ENCODE measurements at regions not wholly inside any gene's neighbourhood (a gene's known extent, or its start where the extent isn't known, plus 50 kb on each side); places are given as distances from the start of the nearest gene placed in this dataset.

DNA sequence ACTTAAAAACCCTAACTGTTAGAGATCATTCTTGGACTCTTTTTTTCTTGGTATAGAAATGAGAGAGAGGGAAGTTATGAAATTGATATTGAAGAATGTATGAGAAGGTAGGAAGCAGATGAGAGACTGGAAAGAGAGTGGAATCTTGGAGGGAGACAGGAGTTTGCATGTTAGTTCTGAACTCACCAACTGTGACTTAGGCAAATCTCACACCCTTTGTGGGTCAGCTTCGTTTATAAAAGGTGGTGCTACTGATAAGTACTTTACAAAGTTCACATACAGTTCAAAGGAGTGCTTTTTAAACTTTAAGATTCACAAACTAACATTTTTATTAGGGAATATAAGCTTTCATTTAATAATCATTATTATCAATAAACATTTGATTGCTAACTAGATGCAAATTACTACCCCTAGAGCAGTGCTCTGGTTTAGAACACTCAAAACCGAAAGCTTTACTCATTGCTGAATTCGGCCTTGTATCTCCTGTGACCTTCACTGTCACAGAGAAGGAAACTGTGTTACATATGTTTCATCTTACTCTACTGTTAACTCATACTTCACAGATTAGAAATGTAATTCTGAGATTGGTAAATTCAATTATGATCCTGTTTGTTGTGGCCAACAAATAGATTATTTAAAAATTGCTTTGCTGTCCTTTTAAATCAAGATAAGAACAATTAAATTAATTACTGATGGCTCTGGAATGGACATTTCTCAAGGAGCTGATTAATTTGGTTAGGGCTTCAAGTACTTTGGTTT, 143.2 kb downstream of the RMI1 start:
- Histone ChIP-seq H3K4me3 (no peak overlapping the region), H3K4me2 (no peak overlapping the region), H3K9ac (no peak overlapping the region), H3K36me3 (no peaks in the 10 kb centered on the region), H3K27ac (no peak overlapping the region), H3K27me3 (no peaks in the 10 kb centered on the region), H3K4me1 (no peaks in the 10 kb centered on the region), H3K9me3 (no peaks in the 10 kb centered on the region), H4K20me1 (no peaks in the 10 kb centered on the region)
- no peak for TF ChIP-seq Cebpa-rat (IDR thresholded peaks at IDR 0.05)

GRCh38 chr9:84125046-84125445, 144.4 kb downstream of the RMI1 start:
- no peak overlapping the region for H3K4me3 ChIP-seq
- no peaks in the 10 kb centered on the region for H3K36me3 ChIP-seq
- H4K20me1 ChIP-seq: no peaks in the 10 kb centered on the region
- H3K27ac ChIP-seq: no peak overlapping the region
- no peak overlapping the region for H3K9ac ChIP-seq
- no peaks in the 10 kb centered on the region for H3K27me3 ChIP-seq
- no peaks in the 10 kb centered on the region for H3K9me3 ChIP-seq
- no peak overlapping the region for H3K4me2 ChIP-seq
- TF ChIP-seq Cebpa-rat (IDR thresholded peaks at IDR 0.05): no peak
- no peaks in the 10 kb centered on the region for H3K4me1 ChIP-seq

DNA sequence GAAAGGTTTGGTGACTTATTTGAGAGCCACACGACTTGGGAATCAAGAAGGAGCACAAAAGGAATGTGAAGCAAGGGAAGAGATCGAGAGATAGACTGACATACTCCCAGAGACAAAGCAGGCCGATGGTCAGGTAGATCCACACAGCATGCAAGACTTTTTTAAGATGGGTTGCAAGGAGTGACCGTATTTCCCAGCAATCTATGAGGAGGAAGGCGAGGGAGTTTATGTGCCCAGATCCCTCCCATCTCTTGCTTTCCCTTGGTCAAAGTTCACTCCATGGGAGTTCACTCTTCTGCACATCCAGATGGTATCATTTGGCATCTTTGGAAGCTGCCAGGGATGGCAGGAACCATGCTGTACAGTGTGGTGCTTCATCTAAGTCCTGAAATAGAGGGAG, 148.9 kb downstream of the RMI1 start:
- Histone ChIP-seq H3K4me2 (no peak overlapping the region), H3K4me3 (no peak overlapping the region), H3K27me3 (no peaks in the 10 kb centered on the region), H3K36me3 (no peaks in the 10 kb centered on the region), H3K9me3 (no peaks in the 10 kb centered on the region), H3K4me1 (no peaks in the 10 kb centered on the region), H3K27ac (no peak overlapping the region), H4K20me1 (no peaks in the 10 kb centered on the region), H3K9ac (no peak overlapping the region)
- no peak for TF ChIP-seq Cebpa-rat (IDR thresholded peaks at IDR 0.05)

GRCh38 chr9:84136119-84136868, 155.7 kb downstream of the RMI1 start:
- Histone ChIP-seq H3K9me3 (peaks cover 7% of the 10 kb centered on the region; the same call in 1 of the 2 replicates), H3K4me2 (no peak overlapping the region), H3K9ac (no peak overlapping the region), H3K36me3 (no peaks in the 10 kb centered on the region), H3K4me1 (peaks cover 14% of the 10 kb centered on the region), H3K4me3 (no peak overlapping the region), H3K27ac (no peak overlapping the region), H3K27me3 (peaks cover 3% of the 10 kb centered on the region; the same call in 1 of the 2 replicates), H4K20me1 (no peaks in the 10 kb centered on the region)
- no peak for TF ChIP-seq Cebpa-rat (IDR thresholded peaks at IDR 0.05)

DNA sequence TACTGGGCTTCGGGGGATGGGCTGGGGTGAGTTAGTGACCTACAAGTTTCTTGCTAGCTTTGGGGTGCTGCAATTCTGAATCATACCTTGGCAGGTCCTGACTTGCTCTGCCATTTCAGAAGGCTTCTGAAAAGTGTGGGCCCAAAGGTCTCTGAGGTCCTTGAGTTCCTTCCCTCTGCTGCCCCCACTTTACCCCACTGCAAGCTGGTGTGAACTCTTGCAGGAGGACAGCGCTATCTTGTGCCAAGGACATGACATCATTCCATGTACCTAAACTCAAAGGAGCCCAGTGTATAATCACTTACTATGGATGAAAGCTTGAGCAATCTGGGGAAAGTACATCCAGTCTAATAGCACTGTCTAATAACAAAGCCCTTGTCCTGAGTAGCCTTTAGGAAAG, 157.4 kb downstream of the RMI1 start:
- Histone ChIP-seq H4K20me1 (no peaks in the 10 kb centered on the region), H3K27me3 (peaks cover 3% of the 10 kb centered on the region; the same call in 1 of the 2 replicates), H3K9me3 (peaks cover 7% of the 10 kb centered on the region; the same call in 1 of the 2 replicates), H3K27ac (no peak overlapping the region), H3K9ac (no peak overlapping the region), H3K4me2 (no peak overlapping the region), H3K4me3 (no peak overlapping the region), H3K4me1 (peaks cover 14% of the 10 kb centered on the region), H3K36me3 (no peaks in the 10 kb centered on the region)
- TF ChIP-seq Cebpa-rat (IDR thresholded peaks at IDR 0.05): no peak

- TF ChIP-seq Cebpa-rat (IDR thresholded peaks at IDR 0.05): no peak
- peaks cover 14% of the 10 kb centered on the region for H3K4me1 ChIP-seq
- H3K9me3 ChIP-seq: peaks cover 7% of the 10 kb centered on the region; the same call in 1 of the 2 replicates
- H3K9ac ChIP-seq: no peak overlapping the region
- peaks cover 3% of the 10 kb centered on the region; the same call in 1 of the 2 replicates for H3K27me3 ChIP-seq
- no peak overlapping the region for H3K27ac ChIP-seq
- no peaks in the 10 kb centered on the region for H4K20me1 ChIP-seq
- H3K4me2 ChIP-seq: peak overlapping the region; percentile 55; the same call in 1 of the 2 replicates
- no peak overlapping the region for H3K4me3 ChIP-seq
- no peaks in the 10 kb centered on the region for H3K36me3 ChIP-seq
Measured at GRCh38 chr9:84138541-84138940, 157.9 kb downstream of the RMI1 start.

DNA sequence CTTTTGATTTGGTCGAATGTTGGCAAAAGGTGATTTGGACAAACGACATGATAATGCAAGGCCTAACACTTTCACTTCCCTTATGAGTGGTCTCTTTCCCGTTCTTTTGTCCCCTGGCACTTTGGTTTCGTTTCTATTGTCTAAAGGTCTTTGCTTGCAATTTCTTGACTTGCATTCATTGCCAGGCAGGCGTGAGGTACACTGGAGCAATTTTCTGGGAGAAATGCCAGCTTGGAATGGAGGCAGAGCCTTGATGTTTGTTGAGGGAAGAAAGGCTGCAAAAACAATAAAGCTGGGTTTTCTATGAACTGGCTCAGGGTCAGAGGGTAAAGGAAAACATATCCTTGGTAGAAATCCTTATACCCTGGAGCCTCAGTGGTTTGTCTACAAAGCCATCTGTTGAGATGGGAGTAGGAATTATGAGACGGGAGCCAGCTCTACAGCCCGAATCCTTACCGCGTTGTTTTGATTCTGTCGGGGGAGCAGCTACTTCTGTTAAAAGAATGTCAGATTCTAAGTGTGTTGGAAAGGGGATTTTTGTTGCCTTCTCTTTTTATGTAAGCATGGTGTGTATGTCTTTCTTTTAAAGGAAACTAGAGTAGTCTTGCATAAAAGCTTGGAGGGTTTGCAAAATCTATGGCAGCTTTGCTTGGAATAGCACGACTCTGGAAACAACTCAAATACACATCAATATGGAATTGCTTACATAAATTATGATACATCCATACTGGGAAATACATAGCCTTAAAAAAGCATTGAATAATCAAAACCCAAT, 158.9 kb downstream of the RMI1 start:
- Histone ChIP-seq H3K4me2 (peak overlapping the region; percentile 55), H3K9ac (no peak overlapping the region), H4K20me1 (no peaks in the 10 kb centered on the region), H3K36me3 (no peaks in the 10 kb centered on the region), H3K27me3 (peaks cover 3% of the 10 kb centered on the region; the same call in 1 of the 2 replicates), H3K4me3 (no peak overlapping the region), H3K9me3 (peaks cover 7% of the 10 kb centered on the region; the same call in 1 of the 2 replicates), H3K27ac (no peak overlapping the region; the same call in 1 of the 2 replicates), H3K4me1 (peaks cover 14% of the 10 kb centered on the region)
- TF ChIP-seq Cebpa-rat (IDR thresholded peaks at IDR 0.05): no peak

DNA sequence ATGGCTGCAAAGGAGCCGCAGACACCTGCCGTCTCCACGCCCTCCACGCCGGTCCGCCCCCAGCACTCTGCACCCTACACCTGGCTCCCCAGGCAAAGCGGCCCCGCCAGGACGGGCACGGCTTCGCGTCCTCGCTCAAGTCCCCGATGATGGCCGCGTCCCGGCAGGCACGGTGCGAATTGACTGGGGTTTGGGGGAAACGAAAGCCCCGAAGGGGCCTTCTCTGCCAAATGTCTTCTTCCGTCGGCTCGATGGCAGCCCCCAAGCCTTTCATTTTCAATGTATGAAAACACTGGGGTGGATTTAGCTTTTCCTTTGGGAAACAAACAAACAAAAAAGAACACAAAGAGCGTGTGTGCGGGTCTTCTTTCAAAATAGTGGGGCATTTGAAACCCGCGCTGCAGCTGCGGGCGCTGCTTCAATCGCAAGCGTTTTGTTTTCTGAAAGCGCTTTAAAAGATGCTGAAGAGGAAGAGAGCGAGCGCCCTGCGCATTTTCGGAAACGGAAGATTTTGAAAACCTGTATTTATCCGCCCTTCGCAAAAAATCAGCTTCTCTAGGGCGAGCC, 160.0 kb downstream of the RMI1 start:
- Histone ChIP-seq H3K4me3 (no peak overlapping the region), H3K9ac (no peak overlapping the region), H3K27me3 (peaks cover 3% of the 10 kb centered on the region; the same call in 1 of the 2 replicates), H3K27ac (no peak overlapping the region), H3K4me1 (peaks cover 14% of the 10 kb centered on the region), H3K9me3 (peaks cover 7% of the 10 kb centered on the region; the same call in 1 of the 2 replicates), H4K20me1 (no peaks in the 10 kb centered on the region), H3K4me2 (no peak overlapping the region), H3K36me3 (no peaks in the 10 kb centered on the region)
- no peak for TF ChIP-seq Cebpa-rat (IDR thresholded peaks at IDR 0.05)

DNA sequence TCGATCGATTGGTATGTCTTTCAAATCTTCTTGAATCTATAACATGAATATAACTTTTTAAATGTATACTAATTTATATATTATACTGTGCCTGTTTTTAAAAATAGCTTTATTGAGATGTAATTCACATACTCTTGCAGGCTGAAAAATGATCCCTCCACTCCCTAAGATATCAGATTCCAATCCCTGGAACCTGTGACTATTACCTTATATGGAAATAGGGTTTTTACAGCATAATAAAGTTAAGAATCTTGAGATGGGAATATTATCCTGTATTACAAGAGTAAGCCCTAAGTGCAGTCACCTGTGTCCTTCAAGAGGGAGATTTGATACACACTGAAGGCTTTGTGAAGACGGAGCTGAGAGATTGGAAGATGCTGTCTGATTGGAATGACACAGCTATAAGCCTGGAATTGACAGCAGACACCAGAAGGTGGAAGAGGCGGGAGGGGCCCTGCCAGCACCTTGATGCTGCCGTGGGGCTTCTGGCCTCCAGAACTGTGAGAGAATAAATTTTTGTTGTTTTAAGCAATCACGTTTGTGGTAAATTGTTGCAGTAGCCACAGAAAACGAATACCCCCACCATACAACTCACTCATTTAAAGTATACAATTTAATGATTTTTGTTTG, 161.3 kb downstream of the RMI1 start:
- TF ChIP-seq Cebpa-rat (IDR thresholded peaks at IDR 0.05): no peak
- Histone ChIP-seq H3K36me3 (no peaks in the 10 kb centered on the region), H3K4me3 (no peak overlapping the region), H3K9ac (no peak overlapping the region), H3K4me1 (peaks cover 23% of the 10 kb centered on the region), H3K4me2 (no peak overlapping the region), H3K9me3 (peaks cover 7% of the 10 kb centered on the region; the same call in 1 of the 2 replicates), H3K27ac (no peak overlapping the region), H4K20me1 (no peaks in the 10 kb centered on the region), H3K27me3 (peaks cover 3% of the 10 kb centered on the region; the same call in 1 of the 2 replicates)

Measured in BLaER1 (cell line).